Liver (tissue), 8 donors: ENCODE measurements at regions not wholly inside any gene's neighbourhood (a gene's known extent, or its start where the extent isn't known, plus 50 kb on each side); places are given as distances from the start of the nearest gene placed in this dataset.

Experiments used
- DNase-seq: peaks from one replicate; pipeline ENCODE4 v3.0.0-alpha.2; 2017; ENCODE audit warnings: low spot score
- H3K27ac ChIP-seq, 2 donors: one replicate each; pipeline ENCODE4 v1.7.0; 2013; ENCODE audit warnings: inconsistent platforms in 2 of 2, low read length in 2 of 2, control low read depth in 1 of 2, low read depth in 1 of 2, mild to moderate bottlenecking in 1 of 2
- H3K27me3 ChIP-seq, 4 donors: one replicate each; pipeline versions ENCODE4 v1.6.1 to v1.7.0; 2013; ENCODE audit warnings: low read length in 3 of 4, inconsistent platforms in 1 of 4, mild to moderate bottlenecking in 1 of 4, moderate library complexity in 1 of 4; ENCODE audit not compliant: control insufficient read depth in 4 of 4, insufficient read depth in 4 of 4
- H3K36me3 ChIP-seq, 4 donors: one replicate each; pipeline versions ENCODE4 v1.6.1 to v1.7.0; 2013; ENCODE audit warnings: low read length in 3 of 4, mild to moderate bottlenecking in 3 of 4, low read depth in 1 of 4, moderate library complexity in 1 of 4; ENCODE audit not compliant: control insufficient read depth in 4 of 4, insufficient read depth in 3 of 4
- H3K4me1 ChIP-seq, 4 donors: one replicate each; pipeline versions ENCODE4 v1.6.1 to v1.7.0; 2013; ENCODE audit warnings: low read length in 3 of 4, mild to moderate bottlenecking in 3 of 4, moderate library complexity in 1 of 4; ENCODE audit not compliant: control insufficient read depth in 4 of 4, insufficient read depth in 4 of 4
- H3K4me3 ChIP-seq, 3 donors: one replicate each; pipeline versions ENCODE4 v1.6.1 to v1.7.0; 2013; ENCODE audit warnings: low read length in 3 of 3, control low read depth in 1 of 3, low read depth in 1 of 3, mild to moderate bottlenecking in 1 of 3
- H3K9ac ChIP-seq, 2 donors: one replicate each; pipeline ENCODE4 v1.7.0; 2013; ENCODE audit warnings: low read length in 2 of 2, mild to moderate bottlenecking in 2 of 2, moderate library complexity in 2 of 2, control low read depth in 1 of 2, low read depth in 1 of 2
- H3K9me3 ChIP-seq, 4 donors: one replicate each; pipeline versions ENCODE4 v1.6.1 to v1.7.0; 2013; ENCODE audit warnings: low read length in 3 of 4; ENCODE audit not compliant: control insufficient read depth in 4 of 4
- FOXA1 ChIP-seq: IDR thresholded peaks from 2 replicates; pipeline ENCODE4 v1.6.1; 2016; ENCODE audit warnings: antibody characterized with exemption
- FOXA2 ChIP-seq: IDR thresholded peaks from 2 replicates; pipeline ENCODE4 v1.6.1; 2016; ENCODE audit warnings: antibody characterized with exemption
- GABPA ChIP-seq, 2 donors: IDR thresholded peaks in 1 of 2; conservative IDR thresholded peaks in 1 of 2; 2 replicates each; pipeline ENCODE4 v1.6.1; 2016; ENCODE audit warnings: antibody characterized with exemption in 2 of 2, mild to moderate bottlenecking in 1 of 2, moderate library complexity in 1 of 2
- HNF4A ChIP-seq, 2 donors: conservative IDR thresholded peaks; 2 replicates each; pipeline ENCODE4 v1.6.1; 2016; ENCODE audit warnings: antibody characterized with exemption in 2 of 2, mild to moderate bottlenecking in 2 of 2
- HNF4G ChIP-seq: IDR thresholded peaks from 2 replicates; pipeline ENCODE4 v1.6.1; 2016; ENCODE audit warnings: antibody characterized with exemption
- NR2F2 ChIP-seq: IDR thresholded peaks from 2 replicates; pipeline ENCODE4 v1.6.1; 2016; ENCODE audit warnings: antibody characterized with exemption
- REST ChIP-seq: IDR thresholded peaks from 2 replicates; pipeline ENCODE4 v1.6.1; 2016; ENCODE audit warnings: antibody characterized with exemption, mild to moderate bottlenecking
- RXRA ChIP-seq, 2 donors: IDR thresholded peaks; 2 replicates each; pipeline ENCODE4 v1.6.1; 2017 to 2018; ENCODE audit warnings: antibody characterized with exemption in 2 of 2, mild to moderate bottlenecking in 1 of 2
- SP1 ChIP-seq: IDR thresholded peaks from 2 replicates; pipeline ENCODE4 v1.6.1; 2018; ENCODE audit warnings: antibody characterized with exemption, mild to moderate bottlenecking
- TAF1 ChIP-seq: conservative IDR thresholded peaks from 2 replicates; pipeline ENCODE4 v1.6.1; 2016; ENCODE audit warnings: antibody characterized with exemption, mild to moderate bottlenecking
- YY1 ChIP-seq: IDR thresholded peaks from 2 replicates; pipeline ENCODE4 v1.6.1; 2016; ENCODE audit warnings: antibody characterized with exemption, mild to moderate bottlenecking
- whole genome bisulfite sequencing: extraction: QIAGEN DNeasy Blood & Tissue Kit; methylation state at CpG from one replicate; pipeline ENCODE4 v1.1.7; 2013; 5-methylcytosine and 5-hydroxymethylcytosine counted together
- TF ChIP-seq, protein P1 (sequence below): fragments of 150-350 bp; IDR thresholded peaks from 2 replicates; pipeline ENCODE4 v1.5.1; 2017; ENCODE audit warnings: improper control_type of control experiment, low read depth, low read length; ENCODE audit not compliant: missing input control
- TF ChIP-seq, protein P2 (sequence below): IDR thresholded peaks from 2 replicates; pipeline ENCODE4 v1.6.1; 2016; ENCODE audit warnings: antibody characterized with exemption
- TF ChIP-seq, protein P3 (sequence below): IDR thresholded peaks from 2 replicates; pipeline ENCODE4 v1.6.1; 2016; ENCODE audit warnings: antibody characterized with exemption
- donor health status: healthy.
- donor health status: healthy.
- donor health status: healthy.
- donor health status: healthy.
- donor health status: healthy.

DNA sequence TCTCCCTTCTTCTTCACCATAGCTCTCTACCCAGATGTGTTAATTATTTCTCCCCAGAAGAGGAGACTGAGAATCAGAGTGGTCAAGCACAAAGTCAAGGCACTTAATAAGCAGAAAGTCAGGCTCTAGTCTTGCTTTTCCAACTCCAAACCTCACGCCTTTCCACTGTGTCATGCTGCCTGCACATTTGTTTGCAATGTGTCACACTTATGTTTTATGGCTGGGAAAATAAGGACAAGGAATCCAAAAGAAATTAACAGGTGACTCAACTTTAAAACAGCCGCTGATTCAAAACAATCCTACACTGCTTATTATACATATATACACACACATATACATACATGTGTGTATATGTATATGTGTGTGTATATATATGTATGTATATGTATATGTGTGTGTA, 255.7 kb upstream of the DYNLRB2 start:
- TF ChIP-seq FOXA2: no peak
- no peak for TF ChIP-seq NR2F2
- TF ChIP-seq, protein P1, sequence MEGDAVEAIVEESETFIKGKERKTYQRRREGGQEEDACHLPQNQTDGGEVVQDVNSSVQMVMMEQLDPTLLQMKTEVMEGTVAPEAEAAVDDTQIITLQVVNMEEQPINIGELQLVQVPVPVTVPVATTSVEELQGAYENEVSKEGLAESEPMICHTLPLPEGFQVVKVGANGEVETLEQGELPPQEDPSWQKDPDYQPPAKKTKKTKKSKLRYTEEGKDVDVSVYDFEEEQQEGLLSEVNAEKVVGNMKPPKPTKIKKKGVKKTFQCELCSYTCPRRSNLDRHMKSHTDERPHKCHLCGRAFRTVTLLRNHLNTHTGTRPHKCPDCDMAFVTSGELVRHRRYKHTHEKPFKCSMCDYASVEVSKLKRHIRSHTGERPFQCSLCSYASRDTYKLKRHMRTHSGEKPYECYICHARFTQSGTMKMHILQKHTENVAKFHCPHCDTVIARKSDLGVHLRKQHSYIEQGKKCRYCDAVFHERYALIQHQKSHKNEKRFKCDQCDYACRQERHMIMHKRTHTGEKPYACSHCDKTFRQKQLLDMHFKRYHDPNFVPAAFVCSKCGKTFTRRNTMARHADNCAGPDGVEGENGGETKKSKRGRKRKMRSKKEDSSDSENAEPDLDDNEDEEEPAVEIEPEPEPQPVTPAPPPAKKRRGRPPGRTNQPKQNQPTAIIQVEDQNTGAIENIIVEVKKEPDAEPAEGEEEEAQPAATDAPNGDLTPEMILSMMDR: no peak
- TF ChIP-seq, protein P2, sequence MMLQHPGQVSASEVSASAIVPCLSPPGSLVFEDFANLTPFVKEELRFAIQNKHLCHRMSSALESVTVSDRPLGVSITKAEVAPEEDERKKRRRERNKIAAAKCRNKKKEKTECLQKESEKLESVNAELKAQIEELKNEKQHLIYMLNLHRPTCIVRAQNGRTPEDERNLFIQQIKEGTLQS: no peak
- no peak for TF ChIP-seq HNF4A (conservative IDR thresholded peaks at IDR 0.05)
- no peak for TF ChIP-seq RXRA (IDR thresholded peaks at IDR 0.05)
- TF ChIP-seq YY1: no peak
- no peaks in the 10 kb centered on the region for H3K4me1 ChIP-seq
- H3K9ac ChIP-seq: no peak overlapping the region
- H3K9me3 ChIP-seq: no peaks in the 10 kb centered on the region
- H3K36me3 ChIP-seq: no peaks in the 10 kb centered on the region
- H3K27me3 ChIP-seq: no peaks in the 10 kb centered on the region
- 85% methylated on average over 2 of the region's 2 CpGs for whole genome bisulfite sequencing
- no peak for DNase-seq
- no peak overlapping the region for H3K27ac ChIP-seq
- H3K4me3 ChIP-seq: no peak overlapping the region

- Histone ChIP-seq H3K27ac (no peak overlapping the region), H3K27me3 (no peaks in the 10 kb centered on the region), H3K4me1 (no peaks in the 10 kb centered on the region), H3K36me3 (no peaks in the 10 kb centered on the region), H3K4me3 (no peak overlapping the region), H3K9me3 (no peaks in the 10 kb centered on the region), H3K9ac (no peak overlapping the region)
- 76% methylated on average over 2 of the region's 2 CpGs for WGBS
- TF ChIP-seq HNF4G (no peak), REST (no peak), YY1 (no peak), FOXA1 (no peak), SP1 (no peak), GABPA (IDR thresholded peaks at IDR 0.05 in 1 of 2, conservative IDR thresholded peaks at IDR 0.05 in 1 of 2) (no peak), TAF1 (no peak)
- TF ChIP-seq, protein P1: no peak
- TF ChIP-seq, protein P2: no peak
- TF ChIP-seq, protein P3, sequence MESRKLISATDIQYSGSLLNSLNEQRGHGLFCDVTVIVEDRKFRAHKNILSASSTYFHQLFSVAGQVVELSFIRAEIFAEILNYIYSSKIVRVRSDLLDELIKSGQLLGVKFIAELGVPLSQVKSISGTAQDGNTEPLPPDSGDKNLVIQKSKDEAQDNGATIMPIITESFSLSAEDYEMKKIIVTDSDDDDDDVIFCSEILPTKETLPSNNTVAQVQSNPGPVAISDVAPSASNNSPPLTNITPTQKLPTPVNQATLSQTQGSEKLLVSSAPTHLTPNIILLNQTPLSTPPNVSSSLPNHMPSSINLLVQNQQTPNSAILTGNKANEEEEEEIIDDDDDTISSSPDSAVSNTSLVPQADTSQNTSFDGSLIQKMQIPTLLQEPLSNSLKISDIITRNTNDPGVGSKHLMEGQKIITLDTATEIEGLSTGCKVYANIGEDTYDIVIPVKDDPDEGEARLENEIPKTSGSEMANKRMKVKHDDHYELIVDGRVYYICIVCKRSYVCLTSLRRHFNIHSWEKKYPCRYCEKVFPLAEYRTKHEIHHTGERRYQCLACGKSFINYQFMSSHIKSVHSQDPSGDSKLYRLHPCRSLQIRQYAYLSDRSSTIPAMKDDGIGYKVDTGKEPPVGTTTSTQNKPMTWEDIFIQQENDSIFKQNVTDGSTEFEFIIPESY: no peak
- no peak for DNase-seq
These were observed 257.1 kb upstream of the DYNLRB2 start for GRCh38 chr16:80283466-80284392.
